Embryonic facial prominence (tissue), 1 donor: ENCODE measurements at regions not wholly inside any gene's neighbourhood (a gene's known extent, or its start where the extent isn't known, plus 50 kb on each side); places are given as distances from the start of the nearest gene placed in this dataset.

Experiments used
- DNase-seq: peaks from one replicate; pipeline ENCODE4 v3.0.0-alpha.2; 2016; ENCODE audit errors: extremely low spot score

GRCh38 chr12:41888285-41888684 lies 256.4 kb downstream of the GXYLT1 start:
- no peak for DNase-seq

GRCh38 chr12:41881891-41882805 lies 262.5 kb downstream of the GXYLT1 start:
- DNase-seq: no peak

GRCh38 chr12:41869432-41869831 lies 275.2 kb downstream of the GXYLT1 start:
- DNase-seq: no peak

- DNase-seq: no peak
Measured at GRCh38 chr12:41866878-41867430, 277.7 kb downstream of the GXYLT1 start.

GRCh38 chr12:41856228-41856627 lies 288.4 kb downstream of the GXYLT1 start:
- DNase-seq: no peak

- DNase-seq: no peak
Measured at GRCh38 chr12:41850046-41850445, 294.6 kb downstream of the GXYLT1 start.

- no peak for DNase-seq
Measured at GRCh38 chr12:41846718-41847117, 298.0 kb downstream of the GXYLT1 start.

- DNase-seq: no peak
Measured at GRCh38 chr12:41836416-41836815, 308.3 kb downstream of the GXYLT1 start.

- DNase-seq: no peak
Measured at GRCh38 chr12:41835556-41835955, 309.1 kb downstream of the GXYLT1 start.

- no peak for DNase-seq
Measured at GRCh38 chr12:41819948-41820347, 324.7 kb downstream of the GXYLT1 start.

- no peak for DNase-seq
Measured at GRCh38 chr12:41804026-41804425, 340.6 kb downstream of the GXYLT1 start.

- no peak for DNase-seq
Measured at GRCh38 chr12:41802803-41803202, 341.9 kb downstream of the GXYLT1 start.

GRCh38 chr12:41801261-41801660 lies 343.4 kb downstream of the GXYLT1 start:
- no peak for DNase-seq

GRCh38 chr12:41799671-41800070 lies 345.0 kb downstream of the GXYLT1 start:
- no peak for DNase-seq

GRCh38 chr12:41795910-41796309 lies 348.8 kb downstream of the GXYLT1 start:
- no peak for DNase-seq

GRCh38 chr12:41795051-41795600 lies 349.5 kb downstream of the GXYLT1 start:
- no peak for DNase-seq

GRCh38 chr12:41794336-41794735 lies 350.3 kb downstream of the GXYLT1 start:
- DNase-seq: no peak

- no peak for DNase-seq
Measured at GRCh38 chr12:41784957-41785356, 359.7 kb downstream of the GXYLT1 start.

- no peak for DNase-seq
Measured at GRCh38 chr12:41778934-41779333, 365.7 kb downstream of the GXYLT1 start.

GRCh38 chr12:41777064-41777790 lies 367.4 kb downstream of the GXYLT1 start:
- DNase-seq: no peak

GRCh38 chr12:41772478-41772877 lies 372.2 kb downstream of the GXYLT1 start:
- no peak for DNase-seq

GRCh38 chr12:41769810-41770209 lies 374.9 kb downstream of the GXYLT1 start:
- no peak for DNase-seq
